ENCODE measurements at regions not wholly inside any gene's neighbourhood (a gene's known extent, or its start where the extent isn't known, plus 50 kb on each side); places are given as distances from the start of the nearest gene placed in this dataset.

GRCh38 chr2:214652473-214652872 lies 157.0 kb downstream of the BARD1 start:
- WGBS (ENCODE audit: missing lambda C conversion rate) = 55% methylated on average over 4 of the region's 4 CpGs
- CTCF ChIA-PET = no interaction called here
- TF ChIP-seq TFCP2L1 (CRISPR knock-in tag; IDR thresholded peaks at IDR 0.05) (no peak), MYC (IDR thresholded peaks at IDR 0.05; ENCODE audit: borderline replicate concordance, low read length) (no peak), CBX8 (IDR thresholded peaks at IDR 0.05) (no peak), MAFK (IDR thresholded peaks at IDR 0.05; ENCODE audit: partially characterized antibody) (no peak), FOSB (CRISPR knock-in tag; IDR thresholded peaks at IDR 0.05) (no peak), HOXA7 (CRISPR knock-in tag; IDR thresholded peaks at IDR 0.05) (no peak)
- H3K9me3 ChIP-seq = no peaks in the 10 kb centered on the region
- H3K4me1 ChIP-seq = no peaks in the 10 kb centered on the region
- ATAC-seq (no peak), DNase-seq (ENCODE audit: low read depth in 1 of 2, low spot score in 1 of 2) (no peak), FAIRE-seq (no peak)
- no peak overlapping the region for H3K4me3 ChIP-seq
- POLR2A ChIA-PET = no interaction called here
- no peak overlapping the region for H3K4me2 ChIP-seq
- no peak overlapping the region for H3K27ac ChIP-seq

DNA sequence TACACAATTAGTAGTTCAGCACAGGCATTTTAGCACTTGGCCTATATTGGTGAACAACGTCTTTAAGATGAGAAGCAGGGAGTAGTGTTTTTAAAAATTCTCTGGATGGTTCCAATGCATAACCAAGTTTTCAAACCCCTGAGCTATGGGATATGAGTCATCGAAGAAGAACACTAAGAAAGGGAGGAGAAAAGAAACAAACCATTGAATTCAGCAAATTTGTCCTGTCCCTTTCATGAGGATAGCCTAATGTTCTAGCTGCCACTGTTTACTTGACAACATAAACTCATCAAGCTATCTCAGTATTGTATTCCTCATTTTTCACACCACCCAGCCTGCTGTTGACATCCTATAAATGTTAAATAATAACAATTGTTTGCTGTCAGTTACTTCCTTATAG lies 158.0 kb downstream of the BARD1 start:
- no peak for DNase-seq (ENCODE audit: low read depth in 1 of 2, low spot score in 1 of 2)
- POLR2A ChIA-PET = no interaction called here
- no peak for FAIRE-seq

DNA sequence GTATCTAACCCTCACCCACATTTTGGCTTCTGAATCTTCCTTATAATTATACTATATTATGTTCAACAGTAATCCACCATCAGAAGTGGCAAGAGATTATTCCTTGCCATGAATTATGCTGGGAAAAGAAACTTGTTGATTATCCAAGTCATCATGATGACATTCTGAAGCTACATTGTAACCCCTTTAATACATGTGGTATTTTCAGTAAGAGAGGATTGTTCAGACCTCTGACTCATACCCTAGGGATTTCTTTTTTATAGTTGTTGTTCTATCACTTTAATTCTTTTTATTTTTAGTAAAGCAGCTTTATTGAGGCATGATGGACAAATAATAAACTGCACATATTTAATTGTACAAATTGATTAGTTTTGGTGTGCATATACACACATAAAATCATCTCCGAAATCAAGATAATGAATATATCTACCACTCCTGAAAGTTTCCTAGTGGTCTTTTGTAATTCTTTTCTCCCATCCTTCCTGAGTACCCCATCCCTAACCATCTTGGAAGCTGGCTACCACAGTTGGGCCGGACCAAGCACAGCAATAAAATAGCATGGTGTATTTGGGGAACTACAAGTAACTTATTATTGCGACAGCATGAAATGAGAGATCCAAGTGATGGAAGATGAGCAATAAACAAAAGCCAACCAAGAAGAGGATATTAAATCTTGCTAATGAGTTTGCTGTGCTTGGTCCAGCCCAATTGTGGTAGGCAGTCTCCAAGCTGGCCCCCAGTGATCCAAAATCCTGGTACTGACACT lies 159.9 kb downstream of the BARD1 start:
- POLR2A ChIA-PET = no interaction called here
- 57% methylated on average over 3 of the region's 3 CpGs for WGBS (ENCODE audit: missing lambda C conversion rate)

More for the DNA sequence above, 158.0 kb downstream of the BARD1 start:
- H3K9me3 ChIP-seq = no peaks in the 10 kb centered on the region
- CTCF ChIA-PET = no interaction called here
- H3K4me1 ChIP-seq = no peaks in the 10 kb centered on the region
- no peak for ATAC-seq
- WGBS (ENCODE audit: missing lambda C conversion rate) = 21% methylated on average over 2 of the region's 2 CpGs
- H3K27ac ChIP-seq = no peak overlapping the region
- H3K4me2 ChIP-seq = no peak overlapping the region
- H3K4me3 ChIP-seq = no peak overlapping the region
- TF ChIP-seq CBX2 (IDR thresholded peaks at IDR 0.05; ENCODE audit: borderline replicate concordance, low read depth) (no peak), FOSL2 (IDR thresholded peaks at IDR 0.05) (no peak), FOSL2 (CRISPR knock-in tag; IDR thresholded peaks at IDR 0.05) (0 out of 2 replicates have a peak, but pooled peaks have one; percentile 14)

More for the DNA sequence above, 159.9 kb downstream of the BARD1 start:
- DNase-seq (ENCODE audit: low read depth in 1 of 2, low spot score in 1 of 2) = no peak
- Histone ChIP-seq H3K4me1 (no peaks in the 10 kb centered on the region), H3K4me2 (no peak overlapping the region), H3K27ac (no peak overlapping the region), H3K4me3 (no peak overlapping the region), H3K9me3 (no peaks in the 10 kb centered on the region)
- TF ChIP-seq GATA3 (IDR thresholded peaks at IDR 0.05; ENCODE audit: borderline replicate concordance) (no peak), ZFP36 (IDR thresholded peaks at IDR 0.05; ENCODE audit: borderline replicate concordance, partially characterized antibody) (no peak), RARB (CRISPR knock-in tag; IDR thresholded peaks at IDR 0.05) (no peak), ESRRA (IDR thresholded peaks at IDR 0.05; ENCODE audit: borderline replicate concordance, low read length) (no peak), MYC (IDR thresholded peaks at IDR 0.05; ENCODE audit: borderline replicate concordance, low read length) (no peak), CEBPB (IDR thresholded peaks at IDR 0.05) (no peak), TFCP2L1 (CRISPR knock-in tag; IDR thresholded peaks at IDR 0.05) (no peak), FOXS1 (CRISPR knock-in tag; IDR thresholded peaks at IDR 0.05) (no peak), NFE2L2 (conservative IDR thresholded peaks at IDR 0.05; ENCODE audit: low read length) (no peak), SMC3 (IDR thresholded peaks at IDR 0.05) (no peak), ZSCAN20 (CRISPR knock-in tag; IDR thresholded peaks at IDR 0.05) (no peak), FOSL2 (IDR thresholded peaks at IDR 0.05) (no peak), FOSL2 (CRISPR knock-in tag; IDR thresholded peaks at IDR 0.05) (no peak), RCOR1 (IDR thresholded peaks at IDR 0.05; ENCODE audit: low read depth, low read length) (no peak), HOXB5 (CRISPR knock-in tag; IDR thresholded peaks at IDR 0.05) (no peak), HOXA7 (CRISPR knock-in tag; IDR thresholded peaks at IDR 0.05) (no peak), PHF8 (IDR thresholded peaks at IDR 0.05; ENCODE audit: borderline replicate concordance, low read depth) (no peak), CTCF (IDR thresholded peaks at IDR 0.05) (no peak), HOXB13 (CRISPR knock-in tag; IDR thresholded peaks at IDR 0.05; ENCODE audit: low read depth) (no peak), BHLHE40 (IDR thresholded peaks at IDR 0.05; ENCODE audit: low read depth, low read length) (no peak)
- TF ChIP-seq, protein P1, sequence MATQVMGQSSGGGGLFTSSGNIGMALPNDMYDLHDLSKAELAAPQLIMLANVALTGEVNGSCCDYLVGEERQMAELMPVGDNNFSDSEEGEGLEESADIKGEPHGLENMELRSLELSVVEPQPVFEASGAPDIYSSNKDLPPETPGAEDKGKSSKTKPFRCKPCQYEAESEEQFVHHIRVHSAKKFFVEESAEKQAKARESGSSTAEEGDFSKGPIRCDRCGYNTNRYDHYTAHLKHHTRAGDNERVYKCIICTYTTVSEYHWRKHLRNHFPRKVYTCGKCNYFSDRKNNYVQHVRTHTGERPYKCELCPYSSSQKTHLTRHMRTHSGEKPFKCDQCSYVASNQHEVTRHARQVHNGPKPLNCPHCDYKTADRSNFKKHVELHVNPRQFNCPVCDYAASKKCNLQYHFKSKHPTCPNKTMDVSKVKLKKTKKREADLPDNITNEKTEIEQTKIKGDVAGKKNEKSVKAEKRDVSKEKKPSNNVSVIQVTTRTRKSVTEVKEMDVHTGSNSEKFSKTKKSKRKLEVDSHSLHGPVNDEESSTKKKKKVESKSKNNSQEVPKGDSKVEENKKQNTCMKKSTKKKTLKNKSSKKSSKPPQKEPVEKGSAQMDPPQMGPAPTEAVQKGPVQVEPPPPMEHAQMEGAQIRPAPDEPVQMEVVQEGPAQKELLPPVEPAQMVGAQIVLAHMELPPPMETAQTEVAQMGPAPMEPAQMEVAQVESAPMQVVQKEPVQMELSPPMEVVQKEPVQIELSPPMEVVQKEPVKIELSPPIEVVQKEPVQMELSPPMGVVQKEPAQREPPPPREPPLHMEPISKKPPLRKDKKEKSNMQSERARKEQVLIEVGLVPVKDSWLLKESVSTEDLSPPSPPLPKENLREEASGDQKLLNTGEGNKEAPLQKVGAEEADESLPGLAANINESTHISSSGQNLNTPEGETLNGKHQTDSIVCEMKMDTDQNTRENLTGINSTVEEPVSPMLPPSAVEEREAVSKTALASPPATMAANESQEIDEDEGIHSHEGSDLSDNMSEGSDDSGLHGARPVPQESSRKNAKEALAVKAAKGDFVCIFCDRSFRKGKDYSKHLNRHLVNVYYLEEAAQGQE (IDR thresholded peaks at IDR 0.05) = no peak
- FAIRE-seq = no peak
- ATAC-seq = no peak
- CTCF ChIA-PET = no interaction called here

Data from A549 (cell line).